ENCODE measurements at regions not wholly inside any gene's neighbourhood (a gene's known extent, or its start where the extent isn't known, plus 50 kb on each side); places are given as distances from the start of the nearest gene placed in this dataset.
"Not testable (repeated sequence)": the region's sequence is repeated elsewhere in the genome, so short reads cannot be mapped to it uniquely, and the experiment has no call there.

- DNase-seq, result no peak
Observed at GRCh38 chr20:43404878-43405277, 52.8 kb upstream of the SRSF6 start.

GRCh38 chr20:43400882-43401281, 56.8 kb upstream of the SRSF6 start:
- not testable (repeated sequence) for DNase-seq

- DNase-seq, result no peak
Observed at GRCh38 chr20:43398676-43399324, 58.9 kb upstream of the SRSF6 start.

GRCh38 chr20:43397147-43397546, 60.5 kb upstream of the SRSF6 start:
- no peak for DNase-seq

GRCh38 chr20:43393052-43393451, 64.6 kb upstream of the SRSF6 start:
- no peak for DNase-seq

GRCh38 chr20:43392561-43392960, 65.1 kb upstream of the SRSF6 start:
- DNase-seq, result no peak

GRCh38 chr20:43389839-43390626, 67.7 kb upstream of the SRSF6 start:
- no peak for DNase-seq

- DNase-seq, result no peak
Observed at GRCh38 chr20:43389211-43389610, 68.5 kb upstream of the SRSF6 start.

GRCh38 chr20:43388268-43389002, 69.3 kb upstream of the SRSF6 start:
- no peak for DNase-seq

- DNase-seq, result no peak
Observed at GRCh38 chr20:43387737-43388136, 70.0 kb upstream of the SRSF6 start.

- DNase-seq, result no peak
Observed at GRCh38 chr20:43386878-43387277, 70.8 kb upstream of the SRSF6 start.

GRCh38 chr20:43385914-43386313, 71.8 kb upstream of the SRSF6 start:
- DNase-seq, result no peak

GRCh38 chr20:43384101-43384940, 73.4 kb upstream of the SRSF6 start:
- DNase-seq, result no peak

GRCh38 chr20:43383026-43383795, 74.5 kb upstream of the SRSF6 start:
- no peak for DNase-seq

GRCh38 chr20:43382135-43382534, 75.6 kb upstream of the SRSF6 start:
- not testable (repeated sequence) for DNase-seq

GRCh38 chr20:43381533-43381932, 76.2 kb upstream of the SRSF6 start:
- not testable (repeated sequence) for DNase-seq

- DNase-seq, result no peak
Observed at GRCh38 chr20:43379239-43379917, 78.3 kb upstream of the SRSF6 start.

- DNase-seq, result no peak
Observed at GRCh38 chr20:43376831-43377230, 80.9 kb upstream of the SRSF6 start.

GRCh38 chr20:43375591-43375990, 82.1 kb upstream of the SRSF6 start:
- DNase-seq, result no peak

GRCh38 chr20:43372051-43372450, 85.6 kb upstream of the SRSF6 start:
- DNase-seq, result no peak

GRCh38 chr20:43365691-43366090, 92.0 kb upstream of the SRSF6 start:
- DNase-seq, result no peak

All from renal pelvis (tissue), 1 donor.